CD14-positive monocyte (primary cell): ENCODE measurements at regions not wholly inside any gene's neighbourhood (a gene's known extent, or its start where the extent isn't known, plus 50 kb on each side); places are given as distances from the start of the nearest gene placed in this dataset.

ENCODE experiments used
- DNase-seq, 3 donors: peaks; one replicate each; pipeline ENCODE4 v3.0.0-alpha.2; 2011 to 2022
- H2AFZ ChIP-seq: 2 replicates; pipeline ENCODE4 v1.6.0; 2012; ENCODE audit warnings: mild to moderate bottlenecking, low read depth, low read length, inconsistent platforms; ENCODE audit not compliant: insufficient read depth, poor library complexity, severe bottlenecking
- H3K27ac ChIP-seq, 2 donors: 1 replicate in 1 of 2; 2 replicates in 1 of 2; pipeline ENCODE4 v1.5.1; 2012 to 2013; ENCODE audit warnings: low read length in 2 of 2, control low read depth in 1 of 2, inconsistent platforms in 1 of 2, low read depth in 1 of 2, mild to moderate bottlenecking in 1 of 2
- H3K27me3 ChIP-seq, 2 donors: one replicate each; pipeline versions ENCODE4 v1.6.0 to v1.6.1; 2011 to 2013; ENCODE audit warnings: low read length in 2 of 2; ENCODE audit not compliant: control insufficient read depth in 2 of 2, insufficient read depth in 2 of 2
- H3K36me3 ChIP-seq, 2 donors: replicated peaks in 1 of 2; 1 replicate in 1 of 2; 2 replicates in 1 of 2; pipeline versions ENCODE4 v1.5.1 to v1.6.1; 2012 to 2013; ENCODE audit warnings: low read length in 2 of 2, control low read depth in 1 of 2, inconsistent platforms in 1 of 2, mild to moderate bottlenecking in 1 of 2; ENCODE audit not compliant: insufficient read depth in 2 of 2, control insufficient read depth in 1 of 2
- H3K4me1 ChIP-seq, 2 donors: 1 replicate in 1 of 2; 2 replicates in 1 of 2; pipeline versions ENCODE4 v1.5.1 to v1.6.1; 2012 to 2013; ENCODE audit warnings: low read length in 2 of 2, control low read depth in 1 of 2, inconsistent platforms in 1 of 2, mild to moderate bottlenecking in 1 of 2, moderate library complexity in 1 of 2; ENCODE audit not compliant: insufficient read depth in 2 of 2, control insufficient read depth in 1 of 2
- H3K4me2 ChIP-seq: replicated peaks from 2 replicates; pipeline ENCODE3; 2012; ENCODE audit warnings: low read length, moderate library complexity, mild to moderate bottlenecking; ENCODE audit not compliant: poor library complexity, severe bottlenecking; ENCODE audit errors: extremely low read depth
- H3K4me3 ChIP-seq, 3 experiments: fragments of 200-600 bp in 1 of 3; sonication (generic) in 1 of 3; replicated peaks in 1 of 3; 1 replicate in 2 of 3; 2 replicates in 1 of 3; pipeline ENCODE4 v1.5.1; 2011 to 2013; ENCODE audit warnings: low read length in 3 of 3, mild to moderate bottlenecking in 3 of 3, control low read depth in 2 of 3, low read depth in 2 of 3, inconsistent platforms in 1 of 3, moderate library complexity in 1 of 3
- H3K79me2 ChIP-seq: 2 replicates; pipeline ENCODE4 v1.6.0; 2012; ENCODE audit warnings: mild to moderate bottlenecking, control low read depth, inconsistent platforms, low read length, moderate library complexity; ENCODE audit not compliant: insufficient read depth
- H3K9ac ChIP-seq: 2 replicates; pipeline ENCODE4 v1.6.0; 2017; ENCODE audit warnings: low read length, mild to moderate bottlenecking; ENCODE audit not compliant: insufficient read depth, poor library complexity, severe bottlenecking
- H3K9me3 ChIP-seq, 2 donors: replicated peaks in 1 of 2; 1 replicate in 1 of 2; 2 replicates in 1 of 2; pipeline versions ENCODE4 v1.5.1 to v1.6.1; 2012 to 2013; ENCODE audit warnings: low read length in 2 of 2, control low read depth in 1 of 2; ENCODE audit not compliant: control insufficient read depth in 1 of 2, insufficient read depth in 1 of 2
- H4K20me1 ChIP-seq: 2 replicates; pipeline ENCODE4 v1.6.0; 2012; ENCODE audit warnings: mild to moderate bottlenecking, low read length, control low read depth, moderate library complexity; ENCODE audit not compliant: insufficient read depth
- H3K27ac Mint-ChIP-seq, 7 donors: one replicate each; pipeline ENCODE4 v1.8.0; 2020; ENCODE audit warnings: mild to moderate bottlenecking in 7 of 7, mixed read lengths in 7 of 7, moderate library complexity in 6 of 7, inconsistent platforms in 2 of 7
- H3K27me3 Mint-ChIP-seq, 3 donors: one replicate each; pipeline ENCODE4 v1.8.0; 2021 to 2022; ENCODE audit warnings: low read depth in 3 of 3, mild to moderate bottlenecking in 3 of 3, mixed read lengths in 3 of 3, moderate library complexity in 3 of 3, inconsistent platforms in 1 of 3
- H3K36me3 Mint-ChIP-seq, 2 donors: one replicate each; pipeline ENCODE4 v1.8.0; 2020; ENCODE audit warnings: mixed read lengths in 2 of 2, inconsistent platforms in 1 of 2, mild to moderate bottlenecking in 1 of 2
- H3K4me1 Mint-ChIP-seq: one replicate; pipeline ENCODE4 v1.8.0; 2020; ENCODE audit warnings: mild to moderate bottlenecking, mixed read lengths
- H3K4me3 Mint-ChIP-seq, 2 donors: one replicate each; pipeline ENCODE4 v1.8.0; 2020; ENCODE audit warnings: mild to moderate bottlenecking in 2 of 2, mixed read lengths in 2 of 2, moderate library complexity in 1 of 2
- H3K9me3 Mint-ChIP-seq, 7 donors: one replicate each; pipeline ENCODE4 v1.8.0; 2020 to 2022; ENCODE audit warnings: mixed read lengths in 7 of 7, mild to moderate bottlenecking in 6 of 7, moderate library complexity in 6 of 7, inconsistent platforms in 2 of 7
- CTCF ChIP-seq: fragments of 200-600 bp; IDR thresholded peaks from one replicate; pipeline ENCODE4 v1.8.0; 2022; ENCODE audit warnings: antibody characterized with exemption, mild to moderate bottlenecking
- WGBS: methylation state at CpG from one replicate; pipeline ENCODE4 v1.1.5; 2013; ENCODE audit warnings: missing lambda C conversion rate; ENCODE audit not compliant: insufficient coverage; 5-methylcytosine and 5-hydroxymethylcytosine counted together
- intact Hi-C, 2 donors: fragments of 100-400 bp; cut with micrococcal nuclease; formaldehyde crosslinking; loops; one replicate each; pipeline versions ENCODE4 v1.15.0 to v1.15.1; 2023

- Histone ChIP-seq H3K4me3 (no peak overlapping the region), H3K9me3 (peaks cover 0 to 6% of the 10 kb centered on the region in 2 donors), H3K27me3 (no peaks in the 10 kb centered on the region), H4K20me1 (no peaks in the 10 kb centered on the region), H3K27ac (no peak overlapping the region), H3K79me2 (no peaks in the 10 kb centered on the region), H3K9ac (no peak overlapping the region), H3K4me2 (no peak overlapping the region), H3K4me1 (no peaks in the 10 kb centered on the region), H2AFZ (no peak overlapping the region), H3K36me3 (no peaks in the 10 kb centered on the region)
- no peak for TF ChIP-seq CTCF
- no peaks in the 10 kb centered on the region for H3K4me1 Mint-ChIP-seq
- no peaks in the 10 kb centered on the region for H3K36me3 Mint-ChIP-seq
- intact Hi-C loops, result no loop called here
- WGBS, result 81% methylated on average over 3 of the region's 3 CpGs
- DNase-seq, result no peak
- peaks cover 0 to 10% (median 2%) of the 10 kb centered on the region in 7 donors for H3K9me3 Mint-ChIP-seq
- no peak overlapping the region for H3K27ac Mint-ChIP-seq
- H3K27me3 Mint-ChIP-seq, result peaks cover 0 to 1% (median 0%) of the 10 kb centered on the region in 3 donors
- H3K4me3 Mint-ChIP-seq, result no peak overlapping the region
These were observed 741.9 kb downstream of the IRX1 start for GRCh38 chr5:4337519-4337918.

- Histone ChIP-seq H3K79me2 (no peaks in the 10 kb centered on the region), H3K4me2 (no peak overlapping the region), H3K4me3 (no peak overlapping the region), H2AFZ (no peak overlapping the region), H3K9ac (no peak overlapping the region), H3K9me3 (peaks cover 0 to 8% of the 10 kb centered on the region in 2 donors), H3K36me3 (no peaks in the 10 kb centered on the region), H3K4me1 (no peaks in the 10 kb centered on the region), H4K20me1 (no peaks in the 10 kb centered on the region), H3K27me3 (no peaks in the 10 kb centered on the region), H3K27ac (no peak overlapping the region)
- H3K9me3 Mint-ChIP-seq, result peaks cover 0 to 12% (median 1%) of the 10 kb centered on the region in 7 donors
- no peaks in the 10 kb centered on the region for H3K36me3 Mint-ChIP-seq
- H3K27me3 Mint-ChIP-seq, result peaks cover 0 to 1% (median 0%) of the 10 kb centered on the region in 3 donors
- H3K27ac Mint-ChIP-seq, result no peak overlapping the region
- no peak for TF ChIP-seq CTCF
- DNase-seq, result no peak
- H3K4me3 Mint-ChIP-seq, result no peak overlapping the region
- WGBS, result 86% methylated on average over 7 of the region's 9 CpGs
- intact Hi-C loops, result no loop called here
- no peaks in the 10 kb centered on the region for H3K4me1 Mint-ChIP-seq
These were observed 744.3 kb downstream of the IRX1 start for GRCh38 chr5:4339949-4340348.
